NCI-H1930 (cell line): ENCODE measurements at regions not wholly inside any gene's neighbourhood (a gene's known extent, or its start where the extent isn't known, plus 50 kb on each side); places are given as distances from the start of the nearest gene placed in this dataset.

Experiments used
- DNase-seq, 2 experiments: peaks; one replicate each; lab custom pipeline; 2025; lab: John Stamatoyannopoulos, UW

DNA sequence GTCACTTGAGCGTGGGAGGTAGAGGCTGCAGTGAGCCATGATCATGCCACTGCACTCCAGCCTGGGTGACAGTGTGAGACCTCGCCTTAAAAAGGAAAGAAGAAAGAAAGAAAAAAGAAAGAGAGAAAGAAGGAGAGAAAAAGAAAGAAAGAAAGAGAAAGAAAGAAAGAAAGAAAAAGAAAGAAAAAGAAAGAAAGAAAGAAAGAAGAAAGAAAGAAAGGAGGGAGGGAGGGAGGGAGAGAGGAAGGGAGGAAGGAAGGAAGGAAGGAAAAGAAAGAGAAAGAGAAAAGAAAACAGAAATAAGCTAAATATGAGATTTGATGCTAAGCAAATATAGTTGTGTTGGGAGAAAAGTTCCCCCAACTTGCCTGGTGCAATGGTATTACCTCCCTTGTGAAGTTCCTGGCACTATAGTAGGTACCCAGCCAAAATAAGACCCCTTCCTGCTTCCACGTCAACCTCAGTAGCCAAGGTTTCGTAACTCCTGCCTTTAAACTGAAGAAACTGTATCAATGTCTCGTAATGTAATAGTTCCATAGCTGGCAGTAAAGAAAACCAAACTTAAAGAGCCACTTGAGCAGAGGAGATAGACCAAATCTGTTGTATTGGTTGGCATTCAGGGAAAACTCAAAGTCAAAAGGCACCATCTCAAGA is 88.1 kb upstream of the HNRNPU start:
- DNase-seq: no peak

DNA sequence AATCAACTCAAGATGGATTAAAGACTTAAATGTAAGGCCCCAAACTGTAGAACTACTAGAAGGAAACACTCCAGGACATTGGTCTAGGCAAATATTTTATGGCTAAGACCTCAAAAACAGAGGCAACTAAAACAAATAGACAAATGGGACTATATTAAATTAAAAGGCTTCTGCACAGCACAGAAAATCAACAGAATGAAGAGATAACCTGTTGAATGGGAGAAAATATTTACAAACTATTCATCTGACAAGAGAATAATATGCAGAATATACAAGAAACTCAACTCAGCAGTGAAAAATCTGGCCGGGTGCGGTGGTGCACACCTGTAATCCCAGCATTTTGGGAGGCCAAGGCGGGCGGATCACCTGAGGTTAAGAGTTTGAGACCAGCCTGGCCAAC is 84.1 kb upstream of the HNRNPU start:
- DNase-seq: no peak

DNA sequence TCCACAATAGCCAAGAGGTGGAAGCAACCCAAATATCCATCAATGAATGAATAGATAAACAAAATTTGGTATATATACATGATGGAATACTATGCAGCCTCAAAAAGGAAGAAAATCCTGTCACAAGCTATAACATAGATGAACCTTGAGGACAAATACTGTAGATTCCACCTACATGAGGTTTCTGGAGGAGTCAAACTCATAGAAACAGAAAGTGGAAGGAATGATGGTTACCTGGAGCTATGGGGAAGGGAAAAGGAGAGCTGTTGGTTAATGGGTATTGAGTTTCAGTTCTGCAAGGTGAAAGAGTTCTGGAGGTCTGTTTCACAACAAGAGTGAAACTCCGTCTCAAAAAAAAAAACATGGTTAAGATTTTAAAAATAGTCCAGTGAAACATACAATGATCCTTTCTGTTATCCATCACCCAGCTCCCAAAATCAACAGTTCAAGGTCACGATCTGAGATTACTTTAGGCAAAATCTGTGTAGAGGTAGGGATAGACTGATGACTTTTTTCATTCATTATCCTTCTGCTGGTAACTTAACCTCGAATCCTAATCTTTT is 80.8 kb upstream of the HNRNPU start:
- DNase-seq: no peak

DNA sequence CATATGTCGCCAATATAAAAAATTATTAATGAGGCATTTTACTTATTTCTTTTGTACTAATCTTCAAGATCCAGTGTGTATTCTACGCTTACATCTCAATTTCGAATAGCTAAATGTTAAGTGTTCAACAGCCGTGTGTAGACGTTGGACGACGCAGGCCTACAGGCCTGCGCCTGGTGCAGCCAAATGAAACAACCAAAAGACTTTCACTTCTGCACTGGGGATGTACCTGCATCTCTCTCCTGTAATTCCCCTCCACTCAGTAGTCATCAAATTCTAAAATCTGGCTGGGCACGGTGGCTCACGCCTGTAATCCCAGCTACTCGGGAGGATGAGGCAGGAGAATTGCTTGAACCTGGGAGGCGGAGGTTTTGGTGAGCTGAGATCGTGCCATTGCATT is 76.8 kb upstream of the HNRNPU start:
- no peak for DNase-seq

DNA sequence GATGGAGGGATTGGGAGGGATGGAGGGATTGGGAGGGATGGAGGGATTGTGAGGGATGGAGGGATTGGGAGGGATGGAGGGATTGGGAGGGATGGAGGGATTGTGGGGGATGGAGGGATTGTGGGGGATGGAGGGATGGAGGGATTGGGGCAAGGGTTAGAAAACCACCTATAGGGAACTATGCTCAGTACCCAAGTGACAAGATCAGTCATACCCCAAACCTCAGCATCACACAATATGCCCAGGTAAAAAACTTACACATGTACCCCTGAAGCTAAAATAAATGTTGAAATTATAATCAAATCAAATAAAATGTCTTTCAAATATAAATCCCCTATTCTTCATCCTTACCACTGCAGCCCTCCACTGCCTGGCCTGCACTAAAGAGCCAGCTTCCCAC is 72.8 kb upstream of the HNRNPU start:
- DNase-seq: no peak

DNA sequence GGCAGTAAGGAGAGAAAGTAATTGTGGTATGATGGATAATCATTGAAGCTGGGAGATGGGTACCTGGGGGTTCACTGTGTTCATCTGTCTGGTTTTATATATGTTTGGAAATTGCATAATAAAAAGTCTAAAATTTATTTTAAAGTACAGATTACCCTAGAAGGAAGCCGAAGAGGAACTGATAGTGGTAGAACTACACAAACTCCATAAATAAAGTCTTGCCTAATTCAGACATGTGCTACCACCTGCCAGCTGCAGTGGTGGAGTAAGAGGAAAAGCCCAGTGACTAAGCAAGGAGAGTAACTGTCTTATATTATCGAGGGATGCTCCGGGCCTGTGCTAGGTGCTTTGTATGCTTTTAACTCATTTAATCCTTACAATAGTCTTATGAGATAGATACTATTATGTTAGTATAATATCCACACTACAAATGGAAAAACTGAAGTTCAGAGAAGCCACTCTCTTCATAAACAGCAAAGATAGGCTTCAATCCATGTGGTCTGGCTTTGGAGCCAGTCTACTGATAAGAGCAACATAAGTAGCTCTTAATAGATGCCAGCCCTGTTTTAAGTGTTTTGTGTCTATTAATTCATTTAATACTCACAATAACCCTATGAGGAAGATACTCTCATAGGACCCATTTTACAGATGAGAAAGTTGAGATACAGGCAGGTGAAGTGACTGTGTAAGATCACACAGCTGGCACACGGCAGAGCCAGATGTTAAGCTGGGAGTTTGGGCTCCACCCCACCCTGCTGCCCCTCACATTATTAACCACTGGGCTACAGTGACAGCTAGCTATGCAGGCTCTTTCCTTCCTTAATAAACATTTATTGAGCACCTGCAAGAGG is 56.8 kb upstream of the HNRNPU start:
- DNase-seq: no peak

DNA sequence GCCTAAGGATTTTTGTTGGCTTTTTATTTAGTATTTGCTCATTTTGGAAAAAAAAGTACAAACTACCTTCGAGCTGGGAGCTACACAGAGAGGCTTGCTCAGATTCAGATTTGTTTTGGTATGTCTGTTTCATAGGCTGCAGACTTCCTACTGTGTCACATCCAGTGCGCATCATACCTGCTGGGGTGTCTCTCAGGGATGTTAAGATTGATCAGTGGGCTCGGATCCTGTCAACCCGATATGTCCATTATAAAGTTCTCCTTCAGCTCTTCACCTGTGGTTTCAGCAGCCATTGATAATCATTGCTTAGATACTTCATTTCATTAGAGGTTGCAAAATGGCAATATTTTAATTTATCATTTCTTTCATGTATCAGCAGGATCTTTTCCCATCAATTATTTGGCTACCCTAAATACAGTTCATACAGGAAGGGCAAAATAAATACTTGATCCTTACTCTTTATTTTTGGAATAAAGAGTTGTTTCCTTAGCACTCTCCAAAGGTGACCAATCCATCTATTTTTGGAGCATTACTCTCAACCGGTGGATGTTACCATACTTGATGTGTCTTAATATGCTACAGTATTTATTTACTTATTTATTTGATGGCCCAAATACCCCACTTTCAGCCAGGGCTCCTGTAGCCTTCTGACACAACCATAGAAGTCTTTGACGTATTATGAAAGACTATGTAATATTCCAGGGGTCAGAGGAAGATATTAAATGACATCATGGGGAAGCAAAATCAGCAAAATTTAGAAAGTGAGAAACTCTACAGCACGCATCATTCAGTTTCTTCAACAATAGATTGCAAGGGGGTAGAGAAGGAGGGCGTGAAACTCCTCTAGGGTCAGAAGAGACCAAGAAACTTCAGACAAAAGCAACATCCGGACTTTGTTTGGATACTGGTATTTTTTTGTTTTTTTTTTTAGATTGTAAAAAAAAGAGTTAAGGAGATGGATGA is 55.3 kb upstream of the HNRNPU start:
- no peak for DNase-seq

DNA sequence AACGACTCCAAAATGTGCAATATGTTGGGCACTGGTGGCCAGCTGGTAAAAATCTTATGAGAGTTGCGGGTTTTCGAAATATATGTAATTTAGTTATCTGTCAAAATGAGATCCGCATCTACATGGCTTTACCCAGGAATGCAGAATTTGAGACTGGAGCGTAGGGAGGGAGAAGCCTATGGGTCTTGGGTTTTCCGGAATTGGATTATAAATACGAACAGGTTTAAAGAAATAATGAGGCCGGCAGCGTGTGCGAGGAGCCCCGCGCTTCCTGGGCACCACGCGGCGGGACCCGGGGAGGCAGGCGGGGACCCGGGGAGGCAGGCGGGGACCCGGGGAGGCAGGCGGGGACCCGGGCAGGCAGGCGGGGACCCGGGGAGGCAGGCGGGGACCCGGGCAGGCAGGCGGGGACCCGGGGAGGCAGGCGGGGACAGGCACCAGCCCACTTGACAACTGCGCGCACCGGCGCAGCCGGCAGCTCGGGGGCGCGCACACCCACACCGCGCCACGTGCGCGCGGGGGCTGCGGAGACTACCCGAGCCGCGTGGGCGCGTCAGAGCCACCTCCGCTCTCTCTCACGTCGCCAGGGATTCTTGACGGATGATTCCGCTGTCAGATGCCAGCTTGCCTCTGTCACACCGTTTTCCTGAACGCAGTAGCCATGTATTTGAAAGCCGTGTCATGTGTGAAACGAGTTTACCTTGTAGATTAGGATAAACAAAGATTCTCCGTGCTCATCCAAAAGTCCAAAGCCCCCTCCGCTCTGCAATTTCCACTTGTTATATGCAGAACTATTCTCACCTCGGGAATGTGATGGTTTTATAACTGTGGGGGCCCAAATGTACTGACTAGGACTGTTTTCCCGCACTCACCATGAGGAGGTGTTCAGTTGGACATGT is 54.3 kb upstream of the HNRNPU start:
- DNase-seq: peak; percentile 18 to 25

DNA sequence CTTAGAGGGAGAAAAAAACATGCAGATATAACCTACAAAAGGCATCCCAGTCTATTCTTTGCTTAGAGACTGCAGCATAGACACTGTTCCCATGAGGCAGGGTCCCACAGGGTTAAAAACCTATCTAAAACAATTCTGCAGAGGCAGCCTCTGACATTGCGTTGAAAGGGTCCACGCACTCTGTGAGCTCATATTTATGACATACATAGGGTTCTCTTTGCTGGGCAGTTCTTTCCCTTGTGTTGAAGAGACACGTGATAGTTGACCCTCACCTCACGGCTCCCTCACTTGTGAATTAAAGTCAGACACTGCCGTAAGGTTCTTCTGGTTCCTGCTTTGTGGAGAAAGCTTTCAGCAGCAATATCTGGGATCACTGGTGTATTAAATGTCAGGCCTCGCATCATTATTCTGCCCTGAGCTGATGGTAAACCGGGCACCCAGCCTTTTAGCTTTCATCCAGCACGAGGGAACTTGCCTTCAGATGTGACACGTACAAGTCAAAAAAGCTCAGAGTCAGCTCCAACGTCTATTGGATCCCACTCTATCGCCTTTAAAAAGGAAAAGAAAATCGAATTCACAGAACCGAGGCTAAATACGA is 52.8 kb upstream of the HNRNPU start:
- no peak for DNase-seq

DNA sequence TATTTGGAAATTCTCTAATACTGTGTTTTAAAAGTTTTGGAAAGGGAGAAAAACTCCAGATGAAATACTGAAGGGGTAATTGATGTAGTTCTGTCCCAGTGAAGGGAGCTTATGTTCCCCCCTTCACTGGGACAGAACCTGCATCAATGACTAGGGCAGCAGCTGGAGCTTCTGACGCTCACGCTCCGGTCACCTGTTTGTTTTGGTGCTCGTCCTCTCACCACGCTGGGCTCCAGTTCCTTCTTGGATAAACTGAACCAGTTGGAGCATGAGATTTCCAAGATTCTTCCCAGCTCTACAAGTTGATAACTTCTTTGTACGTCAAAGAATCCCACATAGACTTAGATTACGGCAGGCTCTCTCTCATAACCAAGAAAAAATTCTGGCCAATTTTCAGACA is 51.4 kb upstream of the HNRNPU start:
- DNase-seq: no peak

DNA sequence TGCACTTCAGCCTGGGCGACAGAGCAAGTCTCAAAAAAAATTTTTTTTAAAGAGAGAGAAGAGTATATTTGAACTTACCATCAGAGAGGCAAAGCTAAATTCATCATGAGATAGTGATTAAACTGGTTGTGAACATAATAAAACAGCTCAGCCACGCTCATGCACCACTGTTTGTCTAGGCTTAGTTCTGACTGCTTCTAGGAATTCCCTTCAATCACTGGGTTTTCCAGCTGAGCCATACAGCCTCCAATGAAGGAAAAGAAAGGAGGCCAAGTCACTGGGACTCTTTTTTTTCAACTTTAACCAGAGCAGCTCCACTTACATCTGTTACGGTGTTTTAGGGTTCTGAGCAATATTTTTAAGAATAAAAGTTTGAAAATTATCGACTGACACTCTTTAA is 50.4 kb upstream of the HNRNPU start:
- no peak for DNase-seq
